GM13977 (cell line): ENCODE measurements at regions not wholly inside any gene's neighbourhood (a gene's known extent, or its start where the extent isn't known, plus 50 kb on each side); places are given as distances from the start of the nearest gene placed in this dataset.

ENCODE experiments used
- DNase-seq: peaks from one replicate; pipeline ENCODE4 v3.0.0; 2012; ENCODE audit warnings: low spot score
- in situ Hi-C: fragments of 300-500 bp; cut with MboI; formaldehyde crosslinking; loops from one replicate; pipeline ENCODE4 v1.12.0; 2022; ENCODE audit warnings: low sequenced_read_pairs, low pct_unique_long_range_greater_than_20kb, mixed read lengths, inconsistent platforms; ENCODE audit not compliant: unreplicated experiment
- TF ChIP-seq, protein P1 (sequence below): IDR thresholded peaks from 2 replicates; pipeline ENCODE4 v1.5.1; 2012; ENCODE audit warnings: mild to moderate bottlenecking, control low read depth; ENCODE audit not compliant: insufficient read depth; ENCODE audit errors: extremely low read depth, missing control alignments

DNA sequence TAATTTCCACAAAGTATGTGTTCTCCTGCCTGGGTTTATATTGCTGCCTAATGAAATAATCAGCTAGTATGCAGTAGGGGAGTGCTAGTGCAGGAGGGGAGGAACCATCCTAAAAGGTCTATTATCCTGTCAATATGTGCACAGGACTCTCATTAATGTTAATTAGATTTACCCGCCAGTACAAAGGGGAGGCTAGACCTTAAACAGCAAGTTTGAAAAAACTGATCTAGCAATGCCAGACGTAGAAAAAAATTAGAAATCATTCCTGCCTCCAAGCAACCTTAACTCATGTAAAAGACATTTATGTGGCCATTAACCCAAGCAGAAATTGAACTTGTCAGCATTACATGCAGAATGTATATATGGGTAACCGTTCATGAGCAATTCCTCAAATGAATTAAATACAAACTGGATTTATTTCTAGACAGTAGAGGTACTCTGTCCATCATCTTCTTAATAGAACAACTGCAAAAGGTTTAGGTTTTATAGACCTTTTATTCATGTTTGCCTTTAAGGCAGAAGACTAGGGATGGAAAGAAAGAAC, 294.3 kb upstream of the TENM3 start:
- DNase-seq = no peak
- in situ Hi-C loops = no loop called here
- TF ChIP-seq, protein P1, sequence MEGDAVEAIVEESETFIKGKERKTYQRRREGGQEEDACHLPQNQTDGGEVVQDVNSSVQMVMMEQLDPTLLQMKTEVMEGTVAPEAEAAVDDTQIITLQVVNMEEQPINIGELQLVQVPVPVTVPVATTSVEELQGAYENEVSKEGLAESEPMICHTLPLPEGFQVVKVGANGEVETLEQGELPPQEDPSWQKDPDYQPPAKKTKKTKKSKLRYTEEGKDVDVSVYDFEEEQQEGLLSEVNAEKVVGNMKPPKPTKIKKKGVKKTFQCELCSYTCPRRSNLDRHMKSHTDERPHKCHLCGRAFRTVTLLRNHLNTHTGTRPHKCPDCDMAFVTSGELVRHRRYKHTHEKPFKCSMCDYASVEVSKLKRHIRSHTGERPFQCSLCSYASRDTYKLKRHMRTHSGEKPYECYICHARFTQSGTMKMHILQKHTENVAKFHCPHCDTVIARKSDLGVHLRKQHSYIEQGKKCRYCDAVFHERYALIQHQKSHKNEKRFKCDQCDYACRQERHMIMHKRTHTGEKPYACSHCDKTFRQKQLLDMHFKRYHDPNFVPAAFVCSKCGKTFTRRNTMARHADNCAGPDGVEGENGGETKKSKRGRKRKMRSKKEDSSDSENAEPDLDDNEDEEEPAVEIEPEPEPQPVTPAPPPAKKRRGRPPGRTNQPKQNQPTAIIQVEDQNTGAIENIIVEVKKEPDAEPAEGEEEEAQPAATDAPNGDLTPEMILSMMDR = no peak

DNA sequence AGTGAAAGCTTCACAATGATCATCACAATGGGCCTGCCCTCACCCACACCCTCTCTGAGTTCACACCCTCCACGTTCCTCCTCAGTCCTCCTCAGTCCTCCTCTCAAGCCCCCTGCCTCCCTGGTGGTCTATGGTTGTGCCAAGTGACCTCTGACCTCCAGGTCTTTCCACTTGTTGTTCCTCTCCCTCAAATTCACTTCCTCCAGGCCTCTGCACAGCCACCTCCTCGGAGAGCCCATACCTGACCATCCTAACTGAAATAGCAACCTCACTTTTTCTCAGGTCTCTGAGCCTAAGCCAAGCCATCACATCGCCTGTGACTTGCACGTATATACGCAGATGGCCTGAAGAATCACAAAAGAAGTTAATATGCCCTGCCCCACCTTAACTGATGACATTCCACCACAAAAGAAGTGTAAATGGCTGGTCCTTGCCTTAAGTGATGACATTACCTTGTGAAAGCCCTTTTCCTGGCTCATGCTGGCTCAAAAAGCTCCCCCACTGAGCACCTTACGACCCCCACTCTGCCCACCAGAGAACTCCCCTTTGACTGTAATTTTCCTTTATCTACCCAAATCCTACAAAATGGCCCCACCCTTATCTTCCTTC, 293.4 kb upstream of the TENM3 start:
- TF ChIP-seq, protein P1 = no peak
- DNase-seq = no peak
- in situ Hi-C loops = no loop called here

DNA sequence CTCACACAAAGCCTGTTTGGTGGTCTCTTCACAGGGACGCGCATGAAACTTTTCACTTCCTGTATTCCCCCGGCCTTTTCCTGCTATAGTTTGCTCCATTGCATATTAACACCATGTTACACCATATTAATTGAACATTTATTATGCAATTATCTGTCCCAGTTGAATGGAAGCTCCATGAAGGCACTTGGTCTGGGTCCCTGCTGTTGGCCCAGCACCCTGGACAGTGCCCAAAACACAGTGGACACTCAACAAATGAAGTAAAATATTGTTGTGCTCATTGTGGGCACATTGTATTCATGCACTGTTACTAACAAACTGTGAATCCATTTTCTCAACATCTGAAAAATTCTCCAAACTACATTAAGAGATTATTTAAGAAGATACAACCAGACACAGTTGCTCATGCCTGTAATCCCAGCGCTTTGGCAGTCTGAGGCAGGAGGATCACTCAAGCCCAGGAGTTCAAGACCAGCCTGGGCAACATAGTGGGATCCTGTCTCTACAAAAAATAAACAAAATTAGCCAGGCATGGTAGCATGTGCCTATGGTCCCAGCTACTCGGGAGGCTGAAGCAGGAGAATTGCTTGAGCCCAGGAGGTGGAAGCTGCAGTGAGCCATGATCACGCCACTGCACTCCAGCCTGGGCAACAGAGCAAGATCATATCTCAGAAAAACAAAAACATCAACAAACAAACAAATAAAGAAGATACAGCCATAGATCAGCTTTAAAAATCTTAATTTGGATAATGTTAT, 292.7 kb upstream of the TENM3 start:
- no peak for DNase-seq
- in situ Hi-C loops = no loop called here
- TF ChIP-seq, protein P1 = no peak

DNA sequence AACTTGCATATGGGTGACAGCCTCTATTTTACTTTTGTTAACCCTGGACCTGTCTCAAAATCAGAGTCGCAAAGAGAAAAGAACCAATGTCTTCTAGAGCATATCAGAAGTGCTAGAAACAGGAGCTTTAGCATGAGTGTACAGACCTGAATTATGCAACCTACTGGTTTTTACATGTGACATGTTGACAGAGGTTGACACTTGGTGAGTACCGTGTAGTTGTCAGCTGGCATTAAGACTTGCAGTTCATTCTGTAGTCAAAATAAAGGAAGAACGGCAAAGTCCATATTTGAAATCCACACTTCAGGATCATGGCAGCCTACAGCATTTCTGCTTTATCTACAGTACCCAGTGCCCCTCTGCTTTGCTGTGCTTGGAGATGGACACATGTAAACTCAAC, 291.9 kb upstream of the TENM3 start:
- DNase-seq = no peak
- TF ChIP-seq, protein P1 = no peak
- in situ Hi-C loops = no loop called here

DNA sequence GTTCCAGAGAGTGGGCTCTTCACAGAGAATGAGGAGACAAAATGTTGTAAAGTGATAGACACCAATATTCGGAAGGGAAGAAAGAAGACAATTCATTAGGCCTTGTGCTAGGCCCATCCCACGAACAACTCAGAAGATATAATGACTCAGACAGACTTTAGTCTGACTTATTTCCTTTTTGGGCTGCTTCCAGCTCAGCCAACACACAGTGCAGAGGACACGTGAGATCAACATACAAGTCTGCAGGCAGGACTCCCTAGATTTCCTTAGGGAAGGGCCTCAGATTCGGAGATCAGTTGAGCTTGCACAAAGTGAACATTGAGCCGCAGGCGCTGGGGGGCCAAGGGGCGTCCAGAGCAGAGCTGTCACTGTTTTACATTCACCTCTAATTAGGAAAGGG, 290.7 kb upstream of the TENM3 start:
- TF ChIP-seq, protein P1 = no peak
- in situ Hi-C loops = no loop called here
- no peak for DNase-seq

DNA sequence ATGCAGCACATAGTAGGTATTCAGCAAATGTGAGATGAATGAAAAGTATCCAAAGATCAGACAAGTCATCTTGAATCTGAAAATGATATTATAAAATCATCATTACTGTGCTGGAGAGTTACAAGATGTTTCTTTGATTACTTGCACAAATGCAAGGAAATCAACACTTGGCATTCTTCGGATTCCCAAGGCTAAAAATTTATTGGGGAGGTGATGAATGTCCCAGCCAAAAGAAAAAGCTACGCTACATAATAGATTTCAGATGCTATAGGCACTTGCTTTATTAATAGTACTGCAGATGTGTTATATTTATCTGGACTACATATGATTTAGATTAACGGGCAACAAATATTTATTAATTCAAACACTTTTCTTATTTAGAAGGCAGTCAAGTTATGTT, 286.7 kb upstream of the TENM3 start:
- in situ Hi-C loops = no loop called here

More for the DNA sequence above, 286.7 kb upstream of the TENM3 start:
- TF ChIP-seq, protein P1 = no peak
- no peak for DNase-seq
